Kidney epithelial cell (primary cell): ENCODE measurements at regions not wholly inside any gene's neighbourhood (a gene's known extent, or its start where the extent isn't known, plus 50 kb on each side); places are given as distances from the start of the nearest gene placed in this dataset.

Experiments
- DNase-seq: peaks from one replicate; pipeline ENCODE4 v3.0.0-alpha.2; 2010; ENCODE audit warnings: low read depth
- H3K27me3 ChIP-seq: 2 replicates; pipeline ENCODE4 v1.6.0; 2011; ENCODE audit warnings: low read length; ENCODE audit not compliant: control insufficient read depth, insufficient read depth
- H3K36me3 ChIP-seq: 2 replicates; pipeline ENCODE4 v1.5.1; 2011; ENCODE audit warnings: low read length; ENCODE audit not compliant: control insufficient read depth, insufficient read depth
- H3K4me3 ChIP-seq: 2 replicates; pipeline ENCODE4 v1.5.1; 2011; ENCODE audit warnings: low read depth, mild to moderate bottlenecking, control low read depth, low read length
- CTCF ChIP-seq: IDR thresholded peaks from 2 replicates; pipeline ENCODE4 v1.5.1; 2011; ENCODE audit warnings: mild to moderate bottlenecking, moderate library complexity, low read length, control low read depth, inconsistent platforms; ENCODE audit not compliant: insufficient read depth, poor library complexity, severe bottlenecking

- DNase-seq: no peak
- Histone ChIP-seq H3K27me3 (no peaks in the 10 kb centered on the region), H3K36me3 (no peaks in the 10 kb centered on the region), H3K4me3 (no peak overlapping the region)
- no peak for TF ChIP-seq CTCF
These were observed 179.9 kb downstream of the NPHP4 start for GRCh38 chr1:5812295-5812694.

GRCh38 chr1:5811419-5811818 lies 180.8 kb downstream of the NPHP4 start:
- H3K36me3 ChIP-seq: no peaks in the 10 kb centered on the region
- H3K4me3 ChIP-seq: no peak overlapping the region
- DNase-seq: no peak
- no peak for TF ChIP-seq CTCF
- H3K27me3 ChIP-seq: no peaks in the 10 kb centered on the region

GRCh38 chr1:5810553-5811270 lies 181.5 kb downstream of the NPHP4 start:
- no peak for DNase-seq
- Histone ChIP-seq H3K4me3 (no peak overlapping the region), H3K27me3 (no peaks in the 10 kb centered on the region), H3K36me3 (no peaks in the 10 kb centered on the region)
- TF ChIP-seq CTCF: no peak

- no peaks in the 10 kb centered on the region for H3K27me3 ChIP-seq
- no peak overlapping the region for H3K4me3 ChIP-seq
- no peaks in the 10 kb centered on the region for H3K36me3 ChIP-seq
- TF ChIP-seq CTCF: no peak
- no peak for DNase-seq
These were observed 182.1 kb downstream of the NPHP4 start for GRCh38 chr1:5810131-5810530.

GRCh38 chr1:5809207-5809788 lies 182.9 kb downstream of the NPHP4 start:
- DNase-seq: no peak
- Histone ChIP-seq H3K36me3 (no peaks in the 10 kb centered on the region), H3K27me3 (no peaks in the 10 kb centered on the region), H3K4me3 (no peak overlapping the region)
- TF ChIP-seq CTCF: no peak

- no peak for TF ChIP-seq CTCF
- no peak for DNase-seq
- Histone ChIP-seq H3K4me3 (no peak overlapping the region), H3K27me3 (no peaks in the 10 kb centered on the region), H3K36me3 (no peaks in the 10 kb centered on the region)
These were observed 188.4 kb downstream of the NPHP4 start for GRCh38 chr1:5803851-5804250.
